ENCODE measurements at regions not wholly inside any gene's neighbourhood (a gene's known extent, or its start where the extent isn't known, plus 50 kb on each side); places are given as distances from the start of the nearest gene placed in this dataset.

GRCh38 chr15:29593111-29593510, 229.2 kb downstream of the TJP1 start:
- no peak for TF ChIP-seq JUND (IDR thresholded peaks at IDR 0.05; ENCODE audit: low read depth)
- in situ Hi-C loops (cut with HindIII; ENCODE audit: low pct_unique_long_range_greater_than_20kb, low sequenced_read_pairs): no loop called here
- DNase-seq (ENCODE audit: low read depth in 1 of 2, low spot score in 1 of 2): no peak

- no peak for TF ChIP-seq JUND (IDR thresholded peaks at IDR 0.05; ENCODE audit: low read depth)
- DNase-seq (ENCODE audit: low read depth in 1 of 2, low spot score in 1 of 2): no peak
- in situ Hi-C loops (cut with HindIII; ENCODE audit: low pct_unique_long_range_greater_than_20kb, low sequenced_read_pairs): no loop called here
Observed at GRCh38 chr15:29590701-29591100, 231.6 kb downstream of the TJP1 start.

- in situ Hi-C loops (cut with HindIII; ENCODE audit: low pct_unique_long_range_greater_than_20kb, low sequenced_read_pairs): no loop called here
- DNase-seq (ENCODE audit: low read depth in 1 of 2, low spot score in 1 of 2): no peak
- TF ChIP-seq JUND (IDR thresholded peaks at IDR 0.05; ENCODE audit: low read depth): no peak
Observed at GRCh38 chr15:29589975-29590374, 232.3 kb downstream of the TJP1 start.

GRCh38 chr15:29589416-29589815, 232.9 kb downstream of the TJP1 start:
- in situ Hi-C loops (cut with HindIII; ENCODE audit: low pct_unique_long_range_greater_than_20kb, low sequenced_read_pairs): no loop called here

GRCh38 chr15:29573197-29573838, 248.9 kb downstream of the TJP1 start:
- in situ Hi-C loops (cut with HindIII; ENCODE audit: low pct_unique_long_range_greater_than_20kb, low sequenced_read_pairs): no loop called here
- no peak for DNase-seq (ENCODE audit: low read depth in 1 of 2, low spot score in 1 of 2)
- no peak for TF ChIP-seq JUND (IDR thresholded peaks at IDR 0.05; ENCODE audit: low read depth)

More at GRCh38 chr15:29589416-29589815, 232.9 kb downstream of the TJP1 start:
- DNase-seq (ENCODE audit: low read depth in 1 of 2, low spot score in 1 of 2): no peak
- TF ChIP-seq JUND (IDR thresholded peaks at IDR 0.05; ENCODE audit: low read depth): no peak

GRCh38 chr15:29571792-29572431, 250.4 kb downstream of the TJP1 start:
- DNase-seq (ENCODE audit: low read depth in 1 of 2, low spot score in 1 of 2): no peak
- in situ Hi-C loops (cut with HindIII; ENCODE audit: low pct_unique_long_range_greater_than_20kb, low sequenced_read_pairs): no loop called here
- no peak for TF ChIP-seq JUND (IDR thresholded peaks at IDR 0.05; ENCODE audit: low read depth)

- in situ Hi-C loops (cut with HindIII; ENCODE audit: low pct_unique_long_range_greater_than_20kb, low sequenced_read_pairs): no loop called here
- DNase-seq (ENCODE audit: low read depth in 1 of 2, low spot score in 1 of 2): no peak
- TF ChIP-seq JUND (IDR thresholded peaks at IDR 0.05; ENCODE audit: low read depth): no peak
Observed at GRCh38 chr15:29570948-29571791, 251.1 kb downstream of the TJP1 start.

- no peak for TF ChIP-seq JUND (IDR thresholded peaks at IDR 0.05; ENCODE audit: low read depth)
- in situ Hi-C loops (cut with HindIII; ENCODE audit: low pct_unique_long_range_greater_than_20kb, low sequenced_read_pairs): no loop called here
- no peak for DNase-seq (ENCODE audit: low read depth in 1 of 2, low spot score in 1 of 2)
Observed at GRCh38 chr15:29570121-29570947, 251.9 kb downstream of the TJP1 start.

GRCh38 chr15:29569533-29570092, 252.7 kb downstream of the TJP1 start:
- no peak for DNase-seq (ENCODE audit: low read depth in 1 of 2, low spot score in 1 of 2)
- in situ Hi-C loops (cut with HindIII; ENCODE audit: low pct_unique_long_range_greater_than_20kb, low sequenced_read_pairs): no loop called here
- TF ChIP-seq JUND (IDR thresholded peaks at IDR 0.05; ENCODE audit: low read depth): no peak

GRCh38 chr15:29568840-29569532, 253.3 kb downstream of the TJP1 start:
- TF ChIP-seq JUND (IDR thresholded peaks at IDR 0.05; ENCODE audit: low read depth): no peak
- in situ Hi-C loops (cut with HindIII; ENCODE audit: low pct_unique_long_range_greater_than_20kb, low sequenced_read_pairs): no loop called here
- peak; percentile 26 to 54 for DNase-seq (ENCODE audit: low read depth in 1 of 2, low spot score in 1 of 2)

GRCh38 chr15:29567336-29567735, 254.9 kb downstream of the TJP1 start:
- no peak for DNase-seq (ENCODE audit: low read depth in 1 of 2, low spot score in 1 of 2)
- in situ Hi-C loops (cut with HindIII; ENCODE audit: low pct_unique_long_range_greater_than_20kb, low sequenced_read_pairs): no loop called here
- TF ChIP-seq JUND (IDR thresholded peaks at IDR 0.05; ENCODE audit: low read depth): no peak
